Chondrocyte (in vitro differentiated cells): ENCODE measurements at regions not wholly inside any gene's neighbourhood (a gene's known extent, or its start where the extent isn't known, plus 50 kb on each side); places are given as distances from the start of the nearest gene placed in this dataset.

Experiments
- DNase-seq: peaks from one replicate; pipeline ENCODE4 v3.0.0; 2021; ENCODE audit warnings: mixed read lengths, low spot score
- H3K27ac Mint-ChIP-seq: one replicate; pipeline ENCODE4 v1.8.0; 2021; ENCODE audit warnings: mild to moderate bottlenecking, moderate library complexity, mixed read lengths; ENCODE audit not compliant: unreplicated experiment
- H3K27me3 Mint-ChIP-seq: 2 replicates; pipeline ENCODE4 v1.8.0; 2021; ENCODE audit warnings: low read depth, mixed read lengths
- H3K36me3 Mint-ChIP-seq: 2 replicates; pipeline ENCODE4 v1.8.0; 2021; ENCODE audit warnings: low read depth, mixed read lengths
- H3K4me1 Mint-ChIP-seq: 2 replicates; pipeline ENCODE4 v1.8.0; 2021; ENCODE audit warnings: low read depth, mild to moderate bottlenecking, mixed read lengths
- H3K4me3 Mint-ChIP-seq: one replicate; pipeline ENCODE4 v1.8.0; 2021; ENCODE audit warnings: mild to moderate bottlenecking, moderate library complexity, mixed read lengths; ENCODE audit not compliant: unreplicated experiment
- H3K9me3 Mint-ChIP-seq: 2 replicates; pipeline ENCODE4 v1.8.0; 2021; ENCODE audit warnings: low read depth, mixed read lengths
- TF ChIP-seq, protein P1 (sequence below): fragments of 200-600 bp; sonication (generic); IDR thresholded peaks from 2 replicates; pipeline ENCODE4 v1.5.0; 2021; ENCODE audit warnings: antibody characterized with exemption, mild to moderate bottlenecking, moderate library complexity

DNA sequence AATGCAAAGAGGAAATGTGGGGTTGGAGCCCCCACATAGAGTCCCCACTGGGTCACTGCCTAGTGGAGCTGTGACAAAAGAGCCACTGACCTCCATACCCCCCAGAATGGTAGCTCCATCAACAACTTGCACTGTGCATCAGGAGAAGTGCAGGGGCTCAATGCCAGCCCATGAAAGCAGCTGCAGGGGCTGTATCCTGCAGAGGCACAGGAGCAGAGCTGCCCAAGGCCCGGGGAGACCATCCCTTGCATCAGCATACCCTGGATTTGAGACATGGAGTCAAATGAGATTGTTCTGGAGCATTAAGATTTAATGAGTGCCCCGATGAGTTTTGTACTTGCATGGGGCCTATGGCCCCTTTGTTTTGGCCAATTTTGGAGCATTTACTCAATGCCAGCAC, 1023.6 kb downstream of the VRK1 start:
- Mint-ChIP-seq H3K27ac (no peak overlapping the region), H3K4me3 (no peak overlapping the region), H3K36me3 (no peaks in the 10 kb centered on the region), H3K27me3 (no peaks in the 10 kb centered on the region), H3K9me3 (peaks cover 20% of the 10 kb centered on the region), H3K4me1 (no peaks in the 10 kb centered on the region)
- no peak for DNase-seq
- TF ChIP-seq, protein P1, sequence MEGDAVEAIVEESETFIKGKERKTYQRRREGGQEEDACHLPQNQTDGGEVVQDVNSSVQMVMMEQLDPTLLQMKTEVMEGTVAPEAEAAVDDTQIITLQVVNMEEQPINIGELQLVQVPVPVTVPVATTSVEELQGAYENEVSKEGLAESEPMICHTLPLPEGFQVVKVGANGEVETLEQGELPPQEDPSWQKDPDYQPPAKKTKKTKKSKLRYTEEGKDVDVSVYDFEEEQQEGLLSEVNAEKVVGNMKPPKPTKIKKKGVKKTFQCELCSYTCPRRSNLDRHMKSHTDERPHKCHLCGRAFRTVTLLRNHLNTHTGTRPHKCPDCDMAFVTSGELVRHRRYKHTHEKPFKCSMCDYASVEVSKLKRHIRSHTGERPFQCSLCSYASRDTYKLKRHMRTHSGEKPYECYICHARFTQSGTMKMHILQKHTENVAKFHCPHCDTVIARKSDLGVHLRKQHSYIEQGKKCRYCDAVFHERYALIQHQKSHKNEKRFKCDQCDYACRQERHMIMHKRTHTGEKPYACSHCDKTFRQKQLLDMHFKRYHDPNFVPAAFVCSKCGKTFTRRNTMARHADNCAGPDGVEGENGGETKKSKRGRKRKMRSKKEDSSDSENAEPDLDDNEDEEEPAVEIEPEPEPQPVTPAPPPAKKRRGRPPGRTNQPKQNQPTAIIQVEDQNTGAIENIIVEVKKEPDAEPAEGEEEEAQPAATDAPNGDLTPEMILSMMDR = no peak

DNA sequence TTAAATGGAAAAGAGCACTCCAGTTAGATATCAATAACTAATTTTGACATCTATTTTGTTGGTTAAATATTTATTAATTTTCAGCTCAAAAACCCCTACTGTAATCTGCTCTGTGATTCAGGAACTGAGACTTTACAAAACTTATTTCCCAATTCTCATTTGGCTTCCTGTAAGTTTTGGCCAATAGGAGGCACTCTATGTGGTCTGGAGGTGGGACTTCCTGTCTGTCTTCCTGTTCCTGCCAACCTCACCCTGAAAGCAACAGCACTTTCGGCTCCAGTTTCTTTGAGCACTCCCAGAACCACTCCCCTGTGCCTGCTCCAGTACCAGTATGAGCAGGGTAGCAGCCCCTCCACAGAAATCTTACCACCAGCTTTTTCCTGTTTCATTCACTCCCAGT, 1027.0 kb downstream of the VRK1 start:
- no peak overlapping the region for H3K27ac Mint-ChIP-seq
- H3K4me1 Mint-ChIP-seq = no peaks in the 10 kb centered on the region
- H3K27me3 Mint-ChIP-seq = no peaks in the 10 kb centered on the region
- no peak for DNase-seq
- peaks cover 14% of the 10 kb centered on the region for H3K9me3 Mint-ChIP-seq
- no peak overlapping the region for H3K4me3 Mint-ChIP-seq
- TF ChIP-seq, protein P1 = no peak
- no peaks in the 10 kb centered on the region for H3K36me3 Mint-ChIP-seq

DNA sequence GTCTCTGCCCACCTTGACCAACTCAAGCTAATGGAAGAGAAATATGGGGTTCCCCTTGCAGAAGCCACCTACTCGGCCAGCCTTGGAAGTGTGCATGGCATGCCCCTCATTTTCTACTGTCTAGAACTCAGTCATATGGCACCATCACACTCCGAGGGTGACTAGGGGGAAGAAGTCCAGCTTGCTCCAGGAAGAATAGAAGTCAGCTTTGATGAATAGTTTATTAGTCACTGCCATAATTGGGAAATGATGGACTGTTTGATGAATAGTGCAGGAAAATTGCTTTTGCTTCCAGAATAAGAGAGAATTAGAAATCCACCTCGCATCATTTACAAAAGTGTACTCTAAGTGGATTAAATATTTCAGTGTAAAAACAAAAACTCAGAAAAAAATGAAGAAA, 1030.6 kb downstream of the VRK1 start:
- no peak for DNase-seq
- TF ChIP-seq, protein P1 = no peak
- H3K27ac Mint-ChIP-seq = no peak overlapping the region
- H3K4me1 Mint-ChIP-seq = no peaks in the 10 kb centered on the region
- no peak overlapping the region for H3K4me3 Mint-ChIP-seq
- H3K36me3 Mint-ChIP-seq = no peaks in the 10 kb centered on the region
- peaks cover 12% of the 10 kb centered on the region for H3K9me3 Mint-ChIP-seq
- no peaks in the 10 kb centered on the region for H3K27me3 Mint-ChIP-seq

DNA sequence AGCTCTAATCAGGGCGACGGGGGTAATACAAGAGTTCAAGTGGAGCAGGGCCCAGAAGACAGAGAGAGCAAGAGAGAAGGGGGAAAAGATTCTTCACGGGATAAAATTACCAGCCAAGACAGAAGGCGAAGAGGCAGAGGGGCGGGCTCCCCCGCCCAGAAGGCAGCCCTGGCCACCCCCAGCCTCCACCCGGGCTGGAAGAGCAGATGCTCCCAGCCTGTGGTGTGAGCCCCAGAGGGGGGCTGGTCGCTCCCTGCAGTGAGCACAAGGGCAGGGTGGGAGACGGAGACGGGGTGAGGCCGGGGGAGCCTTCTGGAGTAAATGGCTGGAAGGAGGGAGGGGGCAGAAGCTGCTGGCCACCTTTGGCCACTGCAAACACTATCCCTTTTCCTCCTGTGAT, 1035.6 kb downstream of the VRK1 start:
- TF ChIP-seq, protein P1 = no peak
- DNase-seq = no peak
- Mint-ChIP-seq H3K4me3 (no peak overlapping the region), H3K27me3 (no peaks in the 10 kb centered on the region), H3K36me3 (no peaks in the 10 kb centered on the region), H3K4me1 (no peaks in the 10 kb centered on the region), H3K27ac (no peak overlapping the region), H3K9me3 (peaks cover 10% of the 10 kb centered on the region)

DNA sequence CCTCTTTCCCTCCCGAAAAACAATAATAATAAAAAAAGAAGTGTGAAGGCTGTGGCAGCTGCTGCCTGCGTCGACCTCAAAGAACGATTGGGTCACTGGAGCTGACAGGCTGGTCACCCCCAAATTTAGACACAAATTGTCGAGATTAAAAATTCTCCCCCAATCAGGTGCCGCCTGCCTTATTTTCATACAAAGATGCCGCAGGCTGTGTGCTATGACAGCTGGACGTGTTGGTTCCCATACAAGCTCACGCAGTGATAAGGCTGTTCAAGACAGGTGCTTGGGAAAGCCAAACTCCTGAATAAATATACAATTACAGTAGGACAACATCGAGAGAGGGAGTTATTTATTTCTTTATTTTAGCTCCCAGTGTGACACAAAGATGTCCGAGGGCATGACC, 1041.8 kb downstream of the VRK1 start:
- DNase-seq = no peak
- TF ChIP-seq, protein P1 = no peak
- Mint-ChIP-seq H3K36me3 (no peaks in the 10 kb centered on the region), H3K4me1 (no peaks in the 10 kb centered on the region), H3K4me3 (no peak overlapping the region), H3K27ac (no peak overlapping the region), H3K27me3 (peaks cover 2% of the 10 kb centered on the region), H3K9me3 (peaks cover 3% of the 10 kb centered on the region)
